ENCODE measurements at regions not wholly inside any gene's neighbourhood (a gene's known extent, or its start where the extent isn't known, plus 50 kb on each side); places are given as distances from the start of the nearest gene placed in this dataset.

DNA sequence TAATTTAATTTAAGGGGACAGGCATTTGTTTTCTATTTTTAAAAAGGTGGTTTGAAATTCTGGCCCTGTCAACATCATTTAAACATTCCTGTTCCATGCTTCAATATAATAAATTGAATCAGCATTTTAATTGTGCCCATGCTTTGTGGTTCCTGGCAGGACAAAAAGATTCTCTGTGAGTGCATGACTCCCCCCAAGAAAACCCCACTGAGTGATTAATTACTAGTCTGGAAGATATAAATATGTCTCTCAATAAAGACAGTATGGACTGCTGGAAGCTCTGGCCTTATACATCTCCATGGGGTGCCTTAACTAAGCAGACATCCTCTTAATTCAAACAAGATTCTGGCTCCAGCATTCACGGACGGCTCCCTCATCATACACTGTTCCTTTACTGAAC, 95.0 kb upstream of the PSMD7 start:
- H4K20me1 ChIP-seq (ENCODE audit: low read length) = no peaks in the 10 kb centered on the region
- H3K4me1 ChIP-seq (ENCODE audit: insufficient read depth, low read length) = no peaks in the 10 kb centered on the region
- H3K4me2 ChIP-seq (ENCODE audit: low read length) = no peak overlapping the region
- H3K9me2 ChIP-seq (replicated peaks; ENCODE audit: low read length) = no peaks in the 10 kb centered on the region
- intact Hi-C loops (cut with micrococcal nuclease) = no loop called here
- no peaks in the 10 kb centered on the region for H3F3A ChIP-seq (ENCODE audit: low read length, unreplicated experiment)
- DNase-seq (no peak), ATAC-seq (no peak)
- H2AFZ ChIP-seq (ENCODE audit: low read length) = no peak overlapping the region
- TF ChIP-seq, protein P1, sequence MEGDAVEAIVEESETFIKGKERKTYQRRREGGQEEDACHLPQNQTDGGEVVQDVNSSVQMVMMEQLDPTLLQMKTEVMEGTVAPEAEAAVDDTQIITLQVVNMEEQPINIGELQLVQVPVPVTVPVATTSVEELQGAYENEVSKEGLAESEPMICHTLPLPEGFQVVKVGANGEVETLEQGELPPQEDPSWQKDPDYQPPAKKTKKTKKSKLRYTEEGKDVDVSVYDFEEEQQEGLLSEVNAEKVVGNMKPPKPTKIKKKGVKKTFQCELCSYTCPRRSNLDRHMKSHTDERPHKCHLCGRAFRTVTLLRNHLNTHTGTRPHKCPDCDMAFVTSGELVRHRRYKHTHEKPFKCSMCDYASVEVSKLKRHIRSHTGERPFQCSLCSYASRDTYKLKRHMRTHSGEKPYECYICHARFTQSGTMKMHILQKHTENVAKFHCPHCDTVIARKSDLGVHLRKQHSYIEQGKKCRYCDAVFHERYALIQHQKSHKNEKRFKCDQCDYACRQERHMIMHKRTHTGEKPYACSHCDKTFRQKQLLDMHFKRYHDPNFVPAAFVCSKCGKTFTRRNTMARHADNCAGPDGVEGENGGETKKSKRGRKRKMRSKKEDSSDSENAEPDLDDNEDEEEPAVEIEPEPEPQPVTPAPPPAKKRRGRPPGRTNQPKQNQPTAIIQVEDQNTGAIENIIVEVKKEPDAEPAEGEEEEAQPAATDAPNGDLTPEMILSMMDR (conservative IDR thresholded peaks at IDR 0.05; ENCODE audit: low read depth, low read length) = no peak
- TF ChIP-seq EZH2phosphoT487 (IDR thresholded peaks at IDR 0.05; ENCODE audit: borderline replicate concordance, low read length) = no peak
- no peak overlapping the region for H3K9ac ChIP-seq (ENCODE audit: low read length)
- CTCF ChIA-PET = no interaction called here
- no peaks in the 10 kb centered on the region for H3K79me2 ChIP-seq (ENCODE audit: low read length)
- BruUV-seq (replicated peaks) = no TSS peak
- H3K4me3 ChIP-seq (ENCODE audit: low read length) = no peak overlapping the region
- POLR2A ChIA-PET (ENCODE audit: unreplicated experiment) = no interaction called here
- H3K9me3 ChIP-seq (ENCODE audit: low read length) = no peaks in the 10 kb centered on the region
- H3K27me3 ChIP-seq (ENCODE audit: low read length) = peaks cover 42% of the 10 kb centered on the region; the same call in 1 of the 2 replicates
- H3K27ac ChIP-seq (ENCODE audit: low read length) = no peak overlapping the region
- no peaks in the 10 kb centered on the region for H3K36me3 ChIP-seq (ENCODE audit: low read depth, low read length)

DNA sequence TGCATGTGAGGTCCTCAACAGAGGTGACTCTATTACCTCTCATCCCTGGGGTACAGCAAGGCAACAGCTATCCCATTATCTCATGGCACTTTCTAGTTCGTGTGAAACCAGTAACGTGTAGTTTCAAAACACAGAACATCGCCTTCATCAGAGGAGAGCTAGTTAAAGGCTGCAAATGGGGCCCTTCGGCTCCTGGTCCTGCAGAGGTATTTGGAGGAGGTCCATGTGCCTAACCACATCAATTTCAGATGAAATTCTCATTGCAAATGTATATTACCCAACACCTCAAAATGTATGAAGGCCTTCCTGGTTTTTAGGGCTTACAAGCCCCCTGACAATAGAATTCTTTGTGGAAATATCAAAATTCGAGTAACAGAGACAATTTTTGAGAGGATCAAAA, 95.7 kb upstream of the PSMD7 start:
- H3K9me2 ChIP-seq (replicated peaks; ENCODE audit: low read length) = no peaks in the 10 kb centered on the region
- DNase-seq (no peak), ATAC-seq (no peak)
- H3K27ac ChIP-seq (ENCODE audit: low read length) = no peak overlapping the region
- intact Hi-C loops (cut with micrococcal nuclease) = no loop called here
- CTCF ChIA-PET = no interaction called here
- no peaks in the 10 kb centered on the region for H3F3A ChIP-seq (ENCODE audit: low read length, unreplicated experiment)
- no peaks in the 10 kb centered on the region for H4K20me1 ChIP-seq (ENCODE audit: low read length)
- peaks cover 42% of the 10 kb centered on the region; the same call in 1 of the 2 replicates for H3K27me3 ChIP-seq (ENCODE audit: low read length)
- H3K79me2 ChIP-seq (ENCODE audit: low read length) = no peaks in the 10 kb centered on the region
- no peaks in the 10 kb centered on the region for H3K36me3 ChIP-seq (ENCODE audit: low read depth, low read length)
- H3K4me1 ChIP-seq (ENCODE audit: insufficient read depth, low read length) = no peaks in the 10 kb centered on the region
- H3K9me3 ChIP-seq (ENCODE audit: low read length) = no peaks in the 10 kb centered on the region
- no peak overlapping the region for H3K4me3 ChIP-seq (ENCODE audit: low read length)
- BruUV-seq (replicated peaks) = no TSS peak
- H3K9ac ChIP-seq (ENCODE audit: low read length) = no peak overlapping the region
- POLR2A ChIA-PET (ENCODE audit: unreplicated experiment) = no interaction called here
- TF ChIP-seq EZH2phosphoT487 (IDR thresholded peaks at IDR 0.05; ENCODE audit: borderline replicate concordance, low read length) = no peak
- TF ChIP-seq, protein P1 (conservative IDR thresholded peaks at IDR 0.05; ENCODE audit: low read depth, low read length) = no peak
- no peak overlapping the region for H2AFZ ChIP-seq (ENCODE audit: low read length)
- H3K4me2 ChIP-seq (ENCODE audit: low read length) = no peak overlapping the region

DNA sequence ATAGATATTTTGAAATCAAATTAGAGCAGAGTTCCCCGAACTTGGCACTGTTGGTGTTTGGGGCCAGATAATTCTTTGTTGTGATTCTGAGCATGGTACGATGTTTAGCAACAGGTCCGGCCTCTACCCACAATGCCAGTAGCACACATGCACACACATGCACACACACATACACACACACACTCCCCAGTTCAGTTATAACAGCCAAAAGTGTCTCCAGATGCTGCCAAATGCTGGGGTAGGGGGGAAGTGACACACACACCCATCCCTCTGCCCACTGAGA, 96.8 kb upstream of the PSMD7 start:
- intact Hi-C loops (cut with micrococcal nuclease) = no loop called here
- Histone ChIP-seq H3K4me3 (ENCODE audit: low read length) (no peak overlapping the region), H3K36me3 (ENCODE audit: low read depth, low read length) (no peaks in the 10 kb centered on the region), H3K9ac (ENCODE audit: low read length) (no peak overlapping the region), H3K9me2 (replicated peaks; ENCODE audit: low read length) (no peaks in the 10 kb centered on the region), H3K4me2 (ENCODE audit: low read length) (no peak overlapping the region), H3K27ac (ENCODE audit: low read length) (no peak overlapping the region), H4K20me1 (ENCODE audit: low read length) (no peaks in the 10 kb centered on the region), H3K4me1 (ENCODE audit: insufficient read depth, low read length) (no peaks in the 10 kb centered on the region), H2AFZ (ENCODE audit: low read length) (no peak overlapping the region), H3K79me2 (ENCODE audit: low read length) (no peaks in the 10 kb centered on the region), H3F3A (ENCODE audit: low read length, unreplicated experiment) (no peaks in the 10 kb centered on the region), H3K9me3 (ENCODE audit: low read length) (no peaks in the 10 kb centered on the region), H3K27me3 (ENCODE audit: low read length) (peaks cover 42% of the 10 kb centered on the region; the same call in 1 of the 2 replicates)
- ATAC-seq (no peak), DNase-seq (no peak)
- no peak for TF ChIP-seq EZH2 (IDR thresholded peaks at IDR 0.05; ENCODE audit: low read length, unreplicated experiment)
- no peak for TF ChIP-seq EZH2phosphoT487 (IDR thresholded peaks at IDR 0.05; ENCODE audit: borderline replicate concordance, low read length)
- TF ChIP-seq, protein P1 (conservative IDR thresholded peaks at IDR 0.05; ENCODE audit: low read depth, low read length) = no peak
- ChIA-PET CTCF (no interaction called here), POLR2A (ENCODE audit: unreplicated experiment) (interaction anchor here (0.6 kb wide), 1 partner anchor 126 kb away, joined by 3 read pairs; no protein-coding TSS in a partner anchor)
- no TSS peak for BruUV-seq (replicated peaks)

All from PC-3 (cell line).